ENCODE measurements at regions not wholly inside any gene's neighbourhood (a gene's known extent, or its start where the extent isn't known, plus 50 kb on each side); places are given as distances from the start of the nearest gene placed in this dataset.

GRCh38 chr3:164235289-164236028, 842.8 kb downstream of the SI start:
- no peaks in the 10 kb centered on the region for H3K9me3 ChIP-seq
- no peak overlapping the region for H3K27ac ChIP-seq
- ChIA-PET POLR2A (no interaction called here), CTCF (no interaction called here)
- FAIRE-seq (no peak), DNase-seq (ENCODE audit: low read depth in 1 of 2, low spot score in 1 of 2) (no peak), ATAC-seq (no peak)
- TF ChIP-seq EHMT2 (IDR thresholded peaks at IDR 0.05; ENCODE audit: low read depth) (no peak), ZNF302 (CRISPR knock-in tag; IDR thresholded peaks at IDR 0.05) (no peak), EP300 (IDR thresholded peaks at IDR 0.05) (no peak), TP53 (CRISPR knock-in tag; IDR thresholded peaks at IDR 0.05) (no peak), USF2 (IDR thresholded peaks at IDR 0.05) (no peak), KDM1A (IDR thresholded peaks at IDR 0.05; ENCODE audit: low read depth) (no peak), MYC (IDR thresholded peaks at IDR 0.05; ENCODE audit: borderline replicate concordance, low read length) (no peak), CBX2 (IDR thresholded peaks at IDR 0.05; ENCODE audit: borderline replicate concordance, low read depth) (no peak), ZC3H11A (IDR thresholded peaks at IDR 0.05) (no peak), ZSCAN20 (CRISPR knock-in tag; IDR thresholded peaks at IDR 0.05) (no peak)
- no peaks in the 10 kb centered on the region for H3K4me1 ChIP-seq
- no peak overlapping the region for H3K4me2 ChIP-seq
- H3K4me3 ChIP-seq: no peak overlapping the region
- WGBS (ENCODE audit: missing lambda C conversion rate): 54% methylated on average over 4 of the region's 4 CpGs

GRCh38 chr3:164233951-164234350, 844.3 kb downstream of the SI start:
- POLR2A ChIA-PET: no interaction called here

More at GRCh38 chr3:164233951-164234350, 844.3 kb downstream of the SI start:
- ATAC-seq: no peak
- H3K27ac ChIP-seq: no peak overlapping the region
- no peaks in the 10 kb centered on the region for H3K4me1 ChIP-seq
- TF ChIP-seq USF2 (IDR thresholded peaks at IDR 0.05) (no peak), E2F6 (IDR thresholded peaks at IDR 0.05; ENCODE audit: borderline replicate concordance, low read depth) (no peak), HOXA7 (CRISPR knock-in tag; IDR thresholded peaks at IDR 0.05) (no peak), SREBF2 (IDR thresholded peaks at IDR 0.05) (no peak), ELK1 (IDR thresholded peaks at IDR 0.05; ENCODE audit: low read depth, low read length) (no peak), HOXB5 (CRISPR knock-in tag; IDR thresholded peaks at IDR 0.05) (no peak), NPAS2 (CRISPR knock-in tag; IDR thresholded peaks at IDR 0.05; ENCODE audit: borderline replicate concordance) (no peak), NFE2L2 (conservative IDR thresholded peaks at IDR 0.05; ENCODE audit: low read length) (no peak), GATA3 (IDR thresholded peaks at IDR 0.05; ENCODE audit: borderline replicate concordance) (no peak), HES2 (IDR thresholded peaks at IDR 0.05) (no peak), HDAC2 (IDR thresholded peaks at IDR 0.05) (no peak), JUNB (IDR thresholded peaks at IDR 0.05) (no peak), ZSCAN20 (CRISPR knock-in tag; IDR thresholded peaks at IDR 0.05) (no peak)
- no peak for DNase-seq (ENCODE audit: low read depth in 1 of 2, low spot score in 1 of 2)
- 37% methylated on average over 2 of the region's 2 CpGs for WGBS (ENCODE audit: missing lambda C conversion rate)
- FAIRE-seq: no peak
- H3K4me2 ChIP-seq: no peak overlapping the region
- CTCF ChIA-PET: no interaction called here
- no peaks in the 10 kb centered on the region for H3K9me3 ChIP-seq
- H3K4me3 ChIP-seq: no peak overlapping the region

Data from A549 (cell line).